HCEC 1CT (cell line): ENCODE measurements at regions not wholly inside any gene's neighbourhood (a gene's known extent, or its start where the extent isn't known, plus 50 kb on each side); places are given as distances from the start of the nearest gene placed in this dataset.
"Not testable (repeated sequence)": the region's sequence is repeated elsewhere in the genome, so short reads cannot be mapped to it uniquely, and the experiment has no call there.

Experiments used
- DNase-seq: peaks from one replicate; pipeline ENCODE4 v3.0.0-alpha.2; 2017

DNA sequence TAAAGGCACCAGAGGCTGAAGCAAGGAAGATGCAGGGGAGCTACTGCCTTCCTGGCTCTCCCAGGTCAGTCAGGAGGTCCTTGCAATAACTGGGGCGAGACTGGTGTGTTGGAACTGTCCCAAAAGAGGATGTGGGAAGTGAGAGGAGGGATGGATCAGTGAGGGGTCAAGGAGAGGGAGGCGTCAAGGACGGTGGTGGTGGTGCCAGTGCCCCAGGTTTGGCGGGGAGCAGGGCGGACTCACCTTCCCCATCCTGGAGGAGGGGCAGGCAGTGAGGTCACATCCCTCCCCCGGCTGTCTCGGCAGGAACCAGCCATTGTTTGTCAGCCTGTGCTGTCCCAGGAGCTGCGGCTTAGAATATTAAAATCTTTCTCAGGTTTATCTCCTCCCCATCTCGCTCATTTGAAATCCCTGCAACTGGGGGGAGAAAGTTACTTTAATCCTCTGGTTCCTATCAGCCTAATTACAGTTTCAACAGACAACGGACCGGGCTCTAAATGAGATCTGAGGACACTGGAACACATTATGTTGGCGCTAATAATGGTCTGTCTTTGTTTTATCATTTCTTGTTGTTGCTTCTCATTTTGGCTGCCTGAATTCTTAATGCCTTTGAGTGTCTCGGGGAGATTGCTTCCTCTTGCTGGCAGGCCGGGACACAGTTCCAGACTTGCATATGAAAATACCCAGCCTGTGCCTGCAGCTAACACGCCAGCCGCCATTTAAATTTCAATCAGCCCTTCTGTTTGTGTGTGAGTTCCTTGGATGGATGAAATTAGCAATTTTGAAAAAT lies 387.5 kb downstream of the RPS24 start:
- no peak for DNase-seq

DNA sequence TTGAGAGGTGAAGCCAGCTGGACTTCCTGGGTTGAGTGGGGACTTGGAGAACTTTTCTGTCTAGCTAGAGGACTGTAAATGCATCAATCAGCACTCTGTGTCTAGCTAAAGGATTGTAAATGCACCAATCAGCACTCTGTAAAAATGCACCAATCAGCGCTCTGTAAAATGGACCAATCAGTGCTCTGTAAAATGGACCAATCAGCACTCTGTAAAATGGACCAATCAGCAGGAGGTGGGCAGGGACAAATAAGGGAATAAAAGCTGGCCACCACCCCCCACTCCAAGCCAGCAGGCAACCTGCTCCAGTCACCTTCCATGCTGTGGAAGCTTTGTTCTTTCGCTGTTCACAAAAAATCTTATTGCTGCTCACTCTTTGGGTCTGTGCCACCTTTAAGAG lies 390.4 kb downstream of the RPS24 start:
- not testable (repeated sequence) for DNase-seq

DNA sequence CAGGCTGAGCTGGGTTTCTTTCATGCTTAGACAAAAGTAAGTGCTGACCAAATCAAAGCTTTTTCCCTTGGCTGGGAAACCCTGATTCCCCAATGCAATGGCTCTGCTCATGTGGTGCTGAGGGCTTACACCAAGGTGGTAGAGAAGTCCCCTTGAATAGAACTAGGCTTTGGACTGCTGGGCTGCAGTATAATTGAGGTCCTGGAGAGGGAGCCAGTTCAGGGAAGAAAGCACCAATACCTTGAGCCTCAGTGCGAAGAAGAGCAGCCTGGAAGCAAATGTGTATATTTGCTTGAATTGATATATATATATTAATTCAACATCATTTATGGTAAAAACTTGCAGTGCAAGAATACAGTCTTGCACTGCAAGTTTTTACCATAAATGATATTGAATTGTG lies 391.1 kb downstream of the RPS24 start:
- no peak for DNase-seq

DNA sequence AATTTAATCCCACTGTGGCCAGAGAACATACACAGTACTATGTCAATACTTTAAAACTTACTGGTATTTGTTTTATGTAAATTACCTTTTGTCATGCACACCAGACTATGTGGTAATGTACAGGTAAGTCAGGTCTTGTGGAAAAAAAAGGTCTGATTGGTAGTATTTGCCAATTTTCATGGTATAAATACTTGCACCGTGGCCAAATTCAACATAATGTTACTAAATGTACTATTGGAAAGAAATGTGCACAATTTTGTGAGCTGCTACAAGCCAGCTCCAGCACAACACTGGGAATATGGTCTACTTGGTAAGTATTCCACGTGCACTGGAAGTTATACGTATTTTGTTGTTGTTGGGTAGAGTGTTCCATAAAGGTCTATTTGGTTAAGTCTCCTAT lies 392.5 kb downstream of the RPS24 start:
- no peak for DNase-seq

DNA sequence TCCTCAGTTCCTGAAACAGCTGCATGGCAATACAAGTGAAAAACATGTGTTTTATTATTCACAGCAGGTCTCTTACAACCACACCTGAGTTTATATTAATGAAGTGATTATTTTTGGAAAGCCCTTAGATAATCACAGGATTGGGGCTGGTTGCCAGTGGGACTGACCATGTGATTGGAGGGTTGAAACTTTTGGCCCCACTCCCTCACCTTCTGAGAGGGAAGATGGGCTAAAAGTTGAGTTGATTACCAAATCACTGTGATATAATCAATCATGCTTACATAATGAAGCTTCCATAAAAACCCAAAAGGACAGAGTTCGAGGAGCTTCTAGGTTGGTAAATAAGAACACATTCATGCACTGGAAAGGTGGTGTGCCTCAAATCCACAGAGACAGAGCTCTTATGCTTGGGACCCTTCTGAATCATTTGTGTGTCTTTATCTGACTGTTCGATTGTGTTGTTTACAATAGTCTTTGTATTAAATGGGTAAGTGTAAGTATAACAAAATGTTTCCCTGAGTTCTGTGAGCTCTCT lies 393.9 kb downstream of the RPS24 start:
- no peak for DNase-seq

DNA sequence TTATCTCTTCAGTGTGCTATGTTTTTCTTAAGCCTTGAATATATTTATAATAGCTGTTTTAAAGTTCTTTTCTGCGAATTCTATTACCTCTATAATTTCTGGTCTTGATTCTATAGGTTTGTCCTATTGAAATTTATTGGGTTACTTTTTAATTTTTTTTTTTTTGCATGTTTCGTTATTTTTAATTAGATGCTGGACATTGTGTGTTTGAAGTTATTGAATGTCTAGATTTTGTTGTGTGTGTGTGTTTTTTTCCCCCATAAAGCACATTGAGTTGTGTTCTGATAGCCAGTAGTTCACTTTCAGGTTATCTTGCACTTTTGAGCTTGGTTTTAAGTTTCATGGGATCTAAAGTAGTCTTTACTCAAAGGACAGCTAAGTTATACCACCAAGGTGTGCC lies 394.9 kb downstream of the RPS24 start:
- DNase-seq: no peak

DNA sequence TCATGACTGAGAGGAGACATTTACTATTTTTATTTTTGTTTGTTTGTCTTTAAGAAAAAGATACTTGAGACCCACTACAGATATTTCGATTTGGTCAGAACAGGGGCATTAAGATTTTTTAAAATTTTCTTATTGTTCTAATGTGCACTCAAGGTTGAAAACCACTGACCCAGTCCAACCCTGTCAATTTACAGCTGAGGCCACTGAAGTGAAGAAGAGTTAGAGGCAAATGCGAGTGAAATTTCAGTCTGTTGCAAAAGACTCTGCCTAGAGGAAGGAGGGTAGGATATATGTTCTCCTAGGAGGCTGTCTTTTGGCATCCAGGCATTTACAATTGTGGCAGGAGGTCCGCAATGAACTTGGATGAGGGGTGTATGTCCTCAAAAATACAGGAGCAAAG lies 396.3 kb downstream of the RPS24 start:
- DNase-seq: no peak

DNA sequence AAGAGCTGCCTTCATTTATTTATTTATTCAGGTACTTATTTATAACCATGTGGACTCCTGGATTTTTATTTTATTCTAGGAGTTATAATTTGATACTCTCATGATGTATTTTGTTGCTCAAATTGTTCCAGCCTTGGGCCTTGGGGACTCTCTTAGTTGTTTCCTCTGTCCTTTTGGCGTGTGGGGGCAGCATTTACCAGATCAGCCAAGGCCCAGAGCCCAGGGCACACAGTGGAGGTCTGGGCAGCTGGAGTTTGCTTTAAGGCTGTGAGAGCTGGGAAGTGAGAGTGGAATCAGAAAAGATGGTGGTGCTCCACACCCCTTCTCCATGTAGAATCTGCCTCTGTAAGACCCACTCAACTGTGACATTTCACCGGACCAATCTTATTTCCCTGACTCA lies 398.9 kb downstream of the RPS24 start:
- DNase-seq: no peak

DNA sequence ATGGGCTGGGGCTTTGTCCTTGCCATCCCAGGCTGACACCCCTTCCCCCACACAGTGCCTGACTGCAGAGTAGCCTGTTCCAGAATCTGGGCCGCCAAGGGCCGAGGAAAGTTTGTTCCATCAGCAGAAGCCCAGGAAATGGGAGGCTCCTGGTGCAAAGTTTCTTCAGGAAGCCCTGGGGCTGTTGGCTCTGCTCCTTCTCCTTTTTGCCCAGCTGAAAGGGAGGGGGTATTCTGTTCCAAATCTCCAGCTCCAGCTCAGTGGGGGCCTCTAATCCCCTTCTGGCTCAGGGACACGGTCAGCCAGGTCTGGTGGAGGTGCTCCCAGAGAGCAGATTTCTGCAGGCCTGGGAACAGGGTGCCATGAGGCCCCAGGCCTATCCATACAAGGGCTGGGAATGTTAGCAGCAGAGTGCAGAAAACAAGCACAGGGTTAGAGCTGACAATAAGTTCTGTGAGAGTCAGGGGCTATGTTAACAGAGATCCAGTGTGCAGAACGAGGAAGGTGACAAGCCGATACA lies 399.5 kb downstream of the RPS24 start:
- DNase-seq: no peak

DNA sequence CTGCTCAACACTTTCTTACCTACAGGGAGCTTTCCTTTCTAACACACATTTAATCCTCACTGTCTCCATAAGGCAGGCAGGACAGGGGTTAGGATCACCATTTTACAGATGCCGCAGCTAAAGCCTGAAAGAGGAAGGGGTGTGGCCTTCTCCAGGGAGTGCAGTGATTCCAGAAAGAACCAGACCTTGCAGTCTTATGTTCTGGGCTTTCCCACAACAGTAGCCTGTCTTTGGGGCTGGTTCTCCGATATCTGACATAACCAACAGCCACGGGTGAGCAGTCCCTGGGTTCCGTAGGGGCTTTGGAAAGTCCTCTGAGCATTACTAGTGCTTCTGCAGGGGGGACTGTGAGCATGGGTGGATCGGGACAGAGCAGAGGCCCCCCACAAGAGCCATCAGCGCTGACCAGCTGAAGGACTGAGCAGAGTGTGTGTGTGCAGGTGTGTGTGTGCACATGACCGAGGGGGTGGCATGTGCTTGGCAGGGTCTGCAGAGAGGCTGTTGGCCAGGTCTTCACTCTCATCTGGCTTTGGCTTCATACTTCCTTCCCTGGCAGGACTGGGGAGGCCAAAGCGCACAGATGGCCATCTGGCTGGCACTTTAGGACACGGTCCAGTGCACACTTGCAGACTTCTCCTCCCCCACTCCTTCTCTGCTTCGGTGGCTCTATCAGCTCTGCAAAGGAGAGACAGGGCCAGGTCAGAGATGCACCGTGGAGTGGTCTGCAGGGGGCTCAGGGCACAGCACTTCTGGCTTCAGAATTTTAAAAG lies 400.3 kb downstream of the RPS24 start:
- no peak for DNase-seq

DNA sequence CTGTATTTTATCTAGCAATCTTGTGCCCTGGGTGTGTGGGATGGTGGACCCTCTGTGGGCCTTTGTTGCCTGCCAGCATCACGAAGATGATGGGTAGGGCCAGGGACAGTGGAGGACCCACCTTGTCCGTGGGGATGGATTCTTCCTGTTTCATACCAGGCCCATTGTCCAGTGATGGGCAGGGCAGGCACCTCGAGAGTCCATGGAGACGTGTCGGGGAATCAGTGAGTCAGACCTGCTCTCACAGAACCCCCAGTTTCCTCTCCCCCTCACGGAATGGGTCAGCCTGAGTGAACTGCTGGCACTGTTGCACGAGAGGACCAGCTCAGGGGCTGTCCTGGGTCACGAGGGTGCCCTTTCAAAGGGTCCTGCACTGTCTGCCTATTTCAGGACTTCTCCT lies 401.2 kb downstream of the RPS24 start:
- no peak for DNase-seq

DNA sequence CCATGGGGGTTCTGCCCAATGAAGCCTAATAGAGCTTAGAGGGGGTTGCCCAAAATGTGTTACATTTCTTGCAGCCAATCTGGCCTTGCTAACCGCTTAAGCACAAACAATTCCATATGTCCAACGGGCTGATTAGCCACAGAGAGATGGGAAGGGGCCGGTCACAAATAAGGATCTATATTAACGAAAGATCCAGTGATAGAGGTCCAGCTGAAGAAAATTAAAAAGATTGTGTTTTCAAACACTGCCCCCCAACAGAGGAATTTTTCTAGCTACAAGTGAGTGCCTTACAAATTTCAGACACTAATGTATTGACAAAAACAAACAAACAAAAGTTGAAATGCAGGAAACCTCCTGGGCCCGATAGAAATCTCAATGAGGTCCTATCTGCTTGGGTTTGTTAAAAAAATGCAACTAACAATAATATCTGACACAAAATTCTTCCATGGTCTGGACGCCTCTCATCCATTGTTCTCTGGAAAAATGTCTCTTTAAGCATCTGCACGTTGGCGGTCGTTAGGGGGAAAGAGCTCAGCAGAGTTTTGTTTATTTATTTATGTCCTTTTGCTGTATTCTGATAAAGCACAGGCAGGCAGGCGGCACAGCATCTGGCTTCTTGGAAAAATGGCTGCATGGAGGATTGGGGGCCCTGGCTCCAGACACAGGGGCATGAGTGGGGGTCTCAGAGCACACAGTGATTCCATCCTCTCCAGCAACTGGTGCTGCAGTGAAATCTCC lies 402.0 kb downstream of the RPS24 start:
- no peak for DNase-seq

DNA sequence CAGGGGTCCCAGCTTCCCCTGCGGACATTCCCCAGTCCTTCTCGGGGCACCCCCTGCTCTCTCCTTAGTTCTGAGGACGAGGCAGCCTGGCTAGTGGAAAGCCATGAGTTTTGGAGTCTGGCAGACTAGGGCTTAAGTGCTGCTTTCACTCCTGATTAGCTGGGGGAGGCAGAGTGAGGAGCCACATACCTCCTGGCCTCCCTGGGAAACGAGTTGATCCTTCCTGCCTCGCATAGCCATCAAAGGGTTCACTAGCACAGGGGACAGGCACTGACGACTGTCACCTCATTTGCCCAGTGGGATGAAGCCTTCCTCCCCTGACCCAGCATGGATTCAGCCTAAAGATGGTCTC lies 402.5 kb downstream of the RPS24 start:
- DNase-seq: no peak

DNA sequence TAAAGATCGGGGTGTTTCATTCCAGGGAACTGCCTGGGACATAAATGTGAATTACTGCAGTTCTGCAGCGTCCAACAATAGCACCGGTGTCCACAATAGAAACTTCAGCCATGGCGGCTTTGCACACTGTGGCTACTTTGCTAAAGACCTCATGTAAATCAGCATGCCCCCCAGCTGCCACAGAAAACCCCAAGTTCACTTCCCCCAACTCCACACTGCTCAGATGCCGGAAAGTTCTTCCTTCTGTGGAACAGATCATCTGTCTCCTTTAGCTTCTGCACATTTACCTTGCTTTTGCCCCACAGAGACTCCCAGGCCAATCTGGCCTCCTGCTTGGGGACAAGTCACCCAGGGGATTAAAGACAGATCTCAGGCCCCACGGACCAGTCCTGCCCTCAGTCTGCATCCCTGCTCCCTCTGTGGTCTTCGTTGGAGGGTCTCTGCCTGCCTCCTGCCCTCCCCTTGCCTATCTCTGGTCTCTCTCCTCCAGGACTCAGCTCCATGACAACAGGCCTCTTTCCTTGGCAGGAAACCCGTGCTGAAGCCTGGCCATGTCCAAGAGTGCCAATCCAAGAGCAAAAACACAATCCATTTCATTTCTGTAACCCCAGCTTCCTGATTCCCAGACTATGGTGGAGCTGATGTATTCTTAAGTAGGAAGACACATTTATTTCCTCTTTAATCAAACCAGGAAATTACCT lies 403.2 kb downstream of the RPS24 start:
- no peak for DNase-seq

DNA sequence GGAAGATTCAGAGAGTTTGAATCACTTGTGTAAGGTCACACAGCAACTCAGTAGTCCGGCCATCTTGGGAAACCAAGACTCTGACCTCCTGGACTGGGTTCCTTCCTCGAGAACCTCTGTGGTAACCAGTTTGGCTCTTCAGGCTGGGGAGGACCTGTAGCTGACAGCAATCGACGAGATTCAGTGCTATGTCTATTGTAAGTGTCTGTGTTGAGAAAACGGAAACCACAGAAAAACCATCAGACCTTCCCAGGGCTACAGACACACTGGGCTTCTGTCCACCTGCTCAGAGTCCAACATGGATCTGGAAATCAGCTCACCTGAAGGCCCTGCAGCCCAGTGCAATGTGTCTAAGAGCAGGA lies 403.7 kb downstream of the RPS24 start:
- no peak for DNase-seq

DNA sequence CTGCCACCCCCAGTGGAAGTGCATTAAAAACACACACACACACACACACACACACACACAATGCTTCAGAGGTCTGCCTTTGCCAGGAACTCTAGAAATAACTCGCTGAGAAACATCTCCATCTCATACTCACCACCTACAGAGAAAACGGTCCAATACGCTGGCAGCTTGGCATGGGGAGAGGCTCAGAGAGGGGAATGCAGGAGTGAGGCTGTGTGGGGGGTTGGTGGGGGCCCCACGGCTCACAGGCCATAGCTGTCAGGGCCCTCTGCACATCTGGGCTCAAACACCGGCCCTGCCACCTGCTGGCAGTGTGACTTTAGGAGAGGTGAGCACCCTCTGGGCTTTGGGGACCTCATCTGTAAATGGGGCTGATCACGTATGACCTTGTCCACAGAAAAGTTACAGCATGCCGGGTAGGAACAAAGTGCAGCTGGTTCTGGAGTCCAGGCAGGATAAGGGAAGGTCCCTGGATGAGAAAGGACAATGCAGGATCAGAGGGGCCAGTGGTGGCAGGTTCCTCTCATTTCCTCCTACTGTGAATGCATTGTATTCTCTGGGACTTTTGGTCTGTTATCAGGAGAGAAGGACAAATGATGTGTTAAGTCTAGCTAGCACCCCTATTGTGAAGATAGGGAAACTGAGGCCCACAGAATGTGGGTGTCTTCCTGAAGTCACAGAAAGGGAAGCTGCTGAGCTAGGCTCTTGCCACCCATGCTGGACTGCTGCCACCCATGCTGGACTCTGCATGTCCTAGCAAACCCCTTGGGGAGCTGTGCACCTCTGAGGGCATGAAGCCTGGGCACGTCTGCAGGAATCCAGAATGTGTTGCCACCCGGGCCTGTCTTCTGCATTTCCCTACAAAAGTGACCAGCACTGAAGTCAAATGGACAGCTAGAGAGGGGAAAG lies 404.6 kb downstream of the RPS24 start:
- DNase-seq: no peak

DNA sequence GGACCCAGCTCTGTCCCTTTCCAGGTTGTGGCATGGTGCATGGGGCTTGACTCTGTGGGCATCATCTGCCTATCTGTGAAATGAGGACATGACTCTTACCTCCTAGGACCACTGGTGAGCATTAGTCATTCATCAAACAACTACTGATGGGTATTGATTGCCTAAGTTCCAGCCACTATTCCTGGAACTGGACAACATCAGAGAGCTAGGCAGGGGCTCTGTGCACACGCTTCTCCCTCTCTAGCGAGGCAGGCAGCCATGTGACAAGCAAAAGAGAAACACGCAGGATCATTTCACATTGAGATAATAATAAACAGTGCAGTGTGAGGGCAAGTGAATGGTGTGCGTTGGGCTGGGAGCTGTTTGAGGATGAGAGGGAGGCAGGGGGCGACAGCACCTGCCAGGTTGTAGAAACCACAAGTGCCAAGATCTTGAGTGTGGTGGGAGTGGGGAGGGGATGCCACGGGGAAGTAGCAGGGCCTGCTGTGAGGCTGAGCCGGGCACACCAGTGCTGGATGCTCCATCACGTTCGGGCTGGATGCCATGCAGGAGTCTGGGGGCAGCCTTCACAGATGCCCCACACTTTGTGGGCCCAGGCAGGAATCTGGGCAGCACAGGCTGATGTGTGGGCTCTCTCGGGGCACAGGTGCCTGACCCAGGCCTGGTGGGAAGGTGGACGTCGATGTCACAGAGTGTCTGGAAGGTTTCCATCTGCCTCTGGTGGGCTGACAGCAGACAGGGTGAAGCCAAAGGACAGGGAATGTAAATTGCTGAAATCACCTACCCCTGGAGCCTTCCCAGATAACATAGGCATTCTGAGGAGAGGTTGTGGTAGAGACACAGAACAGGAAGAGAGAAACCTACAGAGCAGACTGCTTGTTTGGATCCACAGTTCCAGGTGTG lies 405.5 kb downstream of the RPS24 start:
- DNase-seq: no peak

DNA sequence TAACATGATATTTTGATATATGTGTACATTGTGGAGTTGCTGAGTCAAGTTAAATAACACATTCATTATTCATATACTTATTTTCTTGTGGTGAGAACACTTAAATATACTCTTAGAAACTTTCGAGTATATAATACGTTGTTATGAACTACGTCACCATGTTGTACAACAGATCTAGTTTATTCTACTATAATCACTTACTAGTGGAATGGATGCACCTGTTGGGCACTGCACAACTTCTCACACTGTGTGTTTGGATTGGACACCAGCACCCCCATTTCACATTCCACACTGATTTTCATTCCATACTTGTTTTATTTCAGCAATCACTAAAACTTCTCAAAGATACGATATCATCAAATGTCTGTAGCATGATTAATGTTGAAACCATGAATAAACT lies 407.3 kb downstream of the RPS24 start:
- no peak for DNase-seq

DNA sequence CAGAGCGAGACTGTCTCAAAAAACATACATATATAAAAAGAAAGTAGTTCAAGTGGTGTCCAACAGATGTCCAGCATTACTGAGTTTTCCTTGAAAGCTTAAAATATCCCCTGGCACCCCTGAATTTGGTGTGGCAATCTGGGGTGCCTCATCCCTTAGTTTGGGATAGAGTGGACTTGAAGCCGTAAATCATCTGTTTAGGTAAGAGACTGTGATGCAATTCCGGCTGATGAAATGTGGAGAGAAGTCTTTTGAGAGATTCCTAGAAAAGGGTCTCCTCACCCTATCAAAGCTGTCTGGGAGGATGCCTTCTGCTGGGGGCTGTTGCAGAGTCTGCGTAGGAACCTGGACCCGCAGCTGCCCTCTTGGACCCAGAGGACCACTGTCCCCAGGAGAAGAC lies 408.0 kb downstream of the RPS24 start:
- no peak for DNase-seq

DNA sequence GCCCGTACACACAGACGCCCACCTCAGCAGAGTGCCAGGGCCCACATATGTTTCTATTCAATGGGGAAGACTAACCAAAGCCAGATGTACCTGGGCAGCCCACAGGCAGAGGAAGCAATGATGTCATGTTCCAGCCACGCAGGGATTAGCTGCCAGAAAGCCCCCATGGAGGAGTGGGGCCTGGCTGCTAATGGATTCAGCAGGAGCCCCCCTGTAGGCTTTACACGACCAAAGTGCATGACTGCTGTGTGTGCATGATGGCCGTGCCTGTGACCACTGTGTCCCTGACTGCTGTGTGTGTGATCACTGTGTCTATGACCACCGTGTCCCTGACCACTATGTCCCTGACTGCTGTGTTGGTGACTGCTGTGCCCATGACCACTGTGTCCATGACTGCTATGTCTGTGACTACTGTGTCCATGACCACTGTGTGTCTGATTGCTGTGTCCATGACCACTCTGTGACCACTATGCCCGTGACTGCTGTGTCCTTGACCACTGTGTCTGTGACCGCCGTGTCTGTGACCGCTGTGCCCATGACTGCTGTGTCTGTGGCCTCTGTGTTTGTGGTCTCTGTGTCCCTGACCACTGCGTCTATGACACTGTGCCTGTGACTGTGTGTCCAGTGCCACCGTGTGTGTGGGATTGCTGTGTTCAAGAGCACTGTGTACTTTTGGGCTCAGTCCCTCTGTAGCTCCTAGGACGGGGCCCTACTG lies 409.3 kb downstream of the RPS24 start:
- no peak for DNase-seq
